GM12878 (cell line): ENCODE measurements at regions not wholly inside any gene's neighbourhood (a gene's known extent, or its start where the extent isn't known, plus 50 kb on each side); places are given as distances from the start of the nearest gene placed in this dataset.

Source experiments
- ATAC-seq: fragments of 200-7000 bp; cut with Tn5 transposase; 3 replicates; pipeline ENCODE4 v1.9.1; 2020; ENCODE audit warnings: mild to moderate bottlenecking, moderate library complexity
- BruUV-seq: library from RNA; stranded (reverse); fragments of 400-500 nt; replicated peaks from 2 replicates; lab custom pipeline; 2021; lab: Mats Ljungman, UMichigan
- CTCF ChIA-PET: fragments of 300-600 bp; sonication (Branson Sonifier 250); formaldehyde crosslinking; extraction: SDS; loops from one replicate; lab custom pipeline; 2021; ENCODE audit warnings: inconsistent platforms; lab: Yijun Ruan, JAX
- POLR2A ChIA-PET: fragments of 350-600 bp; formaldehyde crosslinking; extraction: SDS; loops from one replicate; lab custom pipeline; 2021; ENCODE audit warnings: inconsistent platforms; lab: Charles Lee
- RAD21 ChIA-PET: fragments of 300-600 bp; sonication (Branson Sonifier 250); formaldehyde crosslinking; loops from one replicate; lab custom pipeline; 2023; ENCODE audit warnings: antibody characterized with exemption; ENCODE audit not compliant: unreplicated experiment; lab: Charles Lee
- SMC1A ChIA-PET: fragments of 300-600 bp; sonication (Branson Sonifier 250); formaldehyde crosslinking; loops from one replicate; lab custom pipeline; 2023; ENCODE audit not compliant: unreplicated experiment, uncharacterized antibody; lab: Charles Lee
- DNase-seq: peaks from one replicate; pipeline ENCODE4 v3.0.0-alpha.2; 2011; ENCODE audit warnings: low read depth, low spot score
- FAIRE-seq: peaks from 3 replicates; lab custom pipeline; 2011; peaks lifted over from hg19 to GRCh38; lab: Jason Lieb, UNC
- H2AFZ ChIP-seq: 2 replicates; pipeline ENCODE4 v1.6.0; 2011; ENCODE audit warnings: low read depth, low read length, control low read depth; ENCODE audit not compliant: control insufficient read depth
- H3K27ac ChIP-seq: 2 replicates; pipeline ENCODE4 v1.5.1; 2011; ENCODE audit warnings: control low read depth; ENCODE audit not compliant: control insufficient read depth, insufficient read depth
- H3K27me3 ChIP-seq, 2 experiments: replicated peaks in 1 of 2; 2 replicates each; pipeline versions ENCODE4 v1.6.0 to v1.6.1; 2011; ENCODE audit warnings: low read length in 1 of 2; ENCODE audit not compliant: control insufficient read depth in 2 of 2, insufficient read depth in 2 of 2
- H3K36me3 ChIP-seq, 2 experiments: 2 replicates each; pipeline ENCODE4 v1.5.1; 2011; ENCODE audit warnings: low read length in 1 of 2; ENCODE audit not compliant: control insufficient read depth in 2 of 2, insufficient read depth in 2 of 2
- H3K4me1 ChIP-seq: 2 replicates; pipeline ENCODE4 v1.6.1; 2011; ENCODE audit warnings: mild to moderate bottlenecking, low read length, moderate library complexity, mixed read lengths; ENCODE audit not compliant: control insufficient read depth, insufficient read depth
- H3K4me2 ChIP-seq: 2 replicates; pipeline ENCODE4 v1.6.0; 2011; ENCODE audit warnings: control low read depth; ENCODE audit not compliant: control insufficient read depth, insufficient read depth
- H3K4me3 ChIP-seq: fragments of 200-600 bp; sonication (generic); 2 replicates; pipeline ENCODE4 v1.5.1; 2016
- H3K79me2 ChIP-seq: 2 replicates; pipeline ENCODE4 v1.6.0; 2011; ENCODE audit warnings: low read length; ENCODE audit not compliant: control insufficient read depth, insufficient read depth
- H3K9ac ChIP-seq: 2 replicates; pipeline ENCODE4 v1.8.0; 2011; ENCODE audit warnings: low read length, control low read depth, mixed read lengths; ENCODE audit not compliant: control insufficient read depth, insufficient read depth
- H3K9me3 ChIP-seq: replicated peaks from 3 replicates; pipeline ENCODE4 v1.5.1; 2011; ENCODE audit warnings: mild to moderate bottlenecking, low read length; ENCODE audit not compliant: control insufficient read depth, insufficient read depth
- H4K20me1 ChIP-seq: 2 replicates; pipeline ENCODE4 v1.6.0; 2011; ENCODE audit not compliant: control insufficient read depth, insufficient read depth
- ATF2 ChIP-seq: IDR thresholded peaks from 2 replicates; pipeline ENCODE4 v1.6.1; 2012; ENCODE audit warnings: low read length, inconsistent platforms
- CBX3 ChIP-seq: fragments of 200-600 bp; sonication (generic); IDR thresholded peaks from 2 replicates; pipeline ENCODE4 v1.6.1; 2016; ENCODE audit warnings: low read depth, borderline replicate concordance
- EED ChIP-seq: sonication (generic); IDR thresholded peaks from 2 replicates; pipeline ENCODE4 v1.6.1; 2016; ENCODE audit warnings: antibody characterized with exemption, low read depth
- GABPA ChIP-seq: IDR thresholded peaks from 2 replicates; pipeline ENCODE4 v1.6.1; 2014; ENCODE audit warnings: antibody characterized with exemption, low read depth, mild to moderate bottlenecking, inconsistent platforms
- MTA2 ChIP-seq: fragments of 450-650 bp; IDR thresholded peaks from 2 replicates; pipeline ENCODE4 v1.6.1; 2016; ENCODE audit warnings: low read depth, mild to moderate bottlenecking, moderate library complexity
- MYC ChIP-seq: IDR thresholded peaks from 2 replicates; pipeline ENCODE4 v1.6.1; 2011; ENCODE audit warnings: mild to moderate bottlenecking, low read length, moderate library complexity, inconsistent platforms; ENCODE audit not compliant: insufficient read depth, insufficient replicate concordance, insufficient read length, severe bottlenecking
- PAX8 ChIP-seq: fragments of 450-650 bp; IDR thresholded peaks from 2 replicates; pipeline ENCODE4 v1.6.1; 2017; ENCODE audit warnings: mild to moderate bottlenecking, moderate library complexity
- REST ChIP-seq: IDR thresholded peaks from 2 replicates; pipeline ENCODE4 v1.6.1; 2012; ENCODE audit warnings: mild to moderate bottlenecking, low read depth, low read length
- SP1 ChIP-seq: IDR thresholded peaks from one replicate; pipeline ENCODE4 v1.6.1; 2011; ENCODE audit warnings: low read depth, low read length
- SREBF2 ChIP-seq: IDR thresholded peaks from 2 replicates; pipeline ENCODE4 v1.6.1; 2012; ENCODE audit warnings: mild to moderate bottlenecking, low read length
- WRNIP1 ChIP-seq: IDR thresholded peaks from 2 replicates; pipeline ENCODE4 v1.6.1; 2011; ENCODE audit warnings: low read depth, low read length, improper control_type of control experiment, borderline replicate concordance
- ZNF592 ChIP-seq: fragments of 450-650 bp; IDR thresholded peaks from 2 replicates; pipeline ENCODE4 v1.6.1; 2017; ENCODE audit warnings: mild to moderate bottlenecking, moderate library complexity
- WGBS: methylation state at CpG from one replicate; pipeline ENCODE4 v1.1.6; 2016; ENCODE audit warnings: low lambda C conversion rate; ENCODE audit not compliant: insufficient replicate concordance, insufficient coverage; ENCODE audit errors: missing lambda C conversion rate; 5-methylcytosine and 5-hydroxymethylcytosine counted together
- in situ Hi-C: fragments of 300-500 bp; cut with MboI; formaldehyde crosslinking; loops from 9 replicates; pipeline ENCODE4 v1.14.3; 2018; ENCODE audit warnings: mixed read lengths
- intact Hi-C: fragments of 100-400 bp; cut with micrococcal nuclease; formaldehyde crosslinking; loops from one replicate; pipeline ENCODE4 v1.14.2; 2022; ENCODE audit not compliant: unreplicated experiment

GRCh38 chr10:129041916-129042315 is 425.1 kb upstream of the MGMT start (continued):
- no peak for TF ChIP-seq EED

- Histone ChIP-seq H3K4me3 (no peak overlapping the region), H3K4me2 (no peak overlapping the region), H3K9me3 (no peaks in the 10 kb centered on the region), H3K9ac (no peak overlapping the region), H3K36me3 (no peaks in the 10 kb centered on the region), H2AFZ (no peak overlapping the region), H3K4me1 (no peaks in the 10 kb centered on the region), H3K79me2 (no peaks in the 10 kb centered on the region), H3K27ac (no peak overlapping the region), H4K20me1 (no peaks in the 10 kb centered on the region), H3K27me3 (no peaks in the 10 kb centered on the region; a peak in 1 of 4 replicates)
- DNase-seq (no peak), ATAC-seq (no peak), FAIRE-seq (no peak)
- no TSS peak for BruUV-seq
- ChIA-PET CTCF (interaction anchor here (0.6 to 0.7 kb wide), 2 partner anchors 17 to 838 kb away, joined by 3 read pairs; no protein-coding TSS in a partner anchor), SMC1A (no interaction called here), RAD21 (no interaction called here), POLR2A (interaction anchor here (0.5 kb wide), 1 partner anchor 10 kb away, joined by 5 read pairs; no protein-coding TSS in a partner anchor)
- WGBS = 34% methylated on average over 20 of the region's 21 CpGs
- intact Hi-C loops (no loop called here), in situ Hi-C loops (loop anchor here (25.0 kb wide), 1 partner anchor 1069 kb away; the partner anchor contains the start of gene C10orf143)
- TF ChIP-seq SREBF2 (no peak), REST (no peak), ZNF592 (no peak), CBX3 (no peak), PAX8 (no peak), WRNIP1 (no peak), MTA2 (no peak), ATF2 (no peak), MYC (no peak), SP1 (no peak), GABPA (no peak)
Observed at GRCh38 chr10:129042776-129043595, 424.1 kb upstream of the MGMT start.
